GM12878 (cell line): ENCODE measurements at regions not wholly inside any gene's neighbourhood (a gene's known extent, or its start where the extent isn't known, plus 50 kb on each side); places are given as distances from the start of the nearest gene placed in this dataset.

ENCODE experiments used
- ATAC-seq: fragments of 200-7000 bp; cut with Tn5 transposase; 3 replicates; pipeline ENCODE4 v1.9.1; 2020; ENCODE audit warnings: mild to moderate bottlenecking, moderate library complexity
- BruUV-seq: library from RNA; stranded (reverse); fragments of 400-500 nt; replicated peaks from 2 replicates; lab custom pipeline; 2021; lab: Mats Ljungman, UMichigan
- CTCF ChIA-PET: fragments of 300-600 bp; sonication (Branson Sonifier 250); formaldehyde crosslinking; extraction: SDS; loops from one replicate; lab custom pipeline; 2021; ENCODE audit warnings: inconsistent platforms; lab: Yijun Ruan, JAX
- POLR2A ChIA-PET: fragments of 350-600 bp; formaldehyde crosslinking; extraction: SDS; loops from one replicate; lab custom pipeline; 2021; ENCODE audit warnings: inconsistent platforms; lab: Charles Lee
- RAD21 ChIA-PET: fragments of 300-600 bp; sonication (Branson Sonifier 250); formaldehyde crosslinking; loops from one replicate; lab custom pipeline; 2023; ENCODE audit warnings: antibody characterized with exemption; ENCODE audit not compliant: unreplicated experiment; lab: Charles Lee
- SMC1A ChIA-PET: fragments of 300-600 bp; sonication (Branson Sonifier 250); formaldehyde crosslinking; loops from one replicate; lab custom pipeline; 2023; ENCODE audit not compliant: unreplicated experiment, uncharacterized antibody; lab: Charles Lee
- DNase-seq: peaks from one replicate; pipeline ENCODE4 v3.0.0-alpha.2; 2011; ENCODE audit warnings: low read depth, low spot score
- FAIRE-seq: peaks from 3 replicates; lab custom pipeline; 2011; peaks lifted over from hg19 to GRCh38; lab: Jason Lieb, UNC
- H2AFZ ChIP-seq: 2 replicates; pipeline ENCODE4 v1.6.0; 2011; ENCODE audit warnings: low read depth, low read length, control low read depth; ENCODE audit not compliant: control insufficient read depth
- H3K27ac ChIP-seq: 2 replicates; pipeline ENCODE4 v1.5.1; 2011; ENCODE audit warnings: control low read depth; ENCODE audit not compliant: control insufficient read depth, insufficient read depth
- H3K27me3 ChIP-seq, 2 experiments: replicated peaks in 1 of 2; 2 replicates each; pipeline versions ENCODE4 v1.6.0 to v1.6.1; 2011; ENCODE audit warnings: low read length in 1 of 2; ENCODE audit not compliant: control insufficient read depth in 2 of 2, insufficient read depth in 2 of 2
- H3K36me3 ChIP-seq, 2 experiments: 2 replicates each; pipeline ENCODE4 v1.5.1; 2011; ENCODE audit warnings: low read length in 1 of 2; ENCODE audit not compliant: control insufficient read depth in 2 of 2, insufficient read depth in 2 of 2
- H3K4me1 ChIP-seq: 2 replicates; pipeline ENCODE4 v1.6.1; 2011; ENCODE audit warnings: mild to moderate bottlenecking, low read length, moderate library complexity, mixed read lengths; ENCODE audit not compliant: control insufficient read depth, insufficient read depth
- H3K4me2 ChIP-seq: 2 replicates; pipeline ENCODE4 v1.6.0; 2011; ENCODE audit warnings: control low read depth; ENCODE audit not compliant: control insufficient read depth, insufficient read depth
- H3K4me3 ChIP-seq: fragments of 200-600 bp; sonication (generic); 2 replicates; pipeline ENCODE4 v1.5.1; 2016
- H3K79me2 ChIP-seq: 2 replicates; pipeline ENCODE4 v1.6.0; 2011; ENCODE audit warnings: low read length; ENCODE audit not compliant: control insufficient read depth, insufficient read depth
- H3K9ac ChIP-seq: 2 replicates; pipeline ENCODE4 v1.8.0; 2011; ENCODE audit warnings: low read length, control low read depth, mixed read lengths; ENCODE audit not compliant: control insufficient read depth, insufficient read depth
- H3K9me3 ChIP-seq: replicated peaks from 3 replicates; pipeline ENCODE4 v1.5.1; 2011; ENCODE audit warnings: mild to moderate bottlenecking, low read length; ENCODE audit not compliant: control insufficient read depth, insufficient read depth
- H4K20me1 ChIP-seq: 2 replicates; pipeline ENCODE4 v1.6.0; 2011; ENCODE audit not compliant: control insufficient read depth, insufficient read depth
- ASH2L ChIP-seq: fragments of 300-600, 200-600 bp; sonication (generic); IDR thresholded peaks from 2 replicates; pipeline ENCODE4 v1.6.1; 2017; ENCODE audit warnings: low read depth, mild to moderate bottlenecking, borderline replicate concordance
- CHD1 ChIP-seq: IDR thresholded peaks from 2 replicates; pipeline ENCODE4 v1.6.1; 2012; ENCODE audit warnings: low read depth, low read length, improper control_type of control experiment
- JUND ChIP-seq: IDR thresholded peaks from 2 replicates; pipeline ENCODE4 v1.6.1; 2012; ENCODE audit warnings: low read depth, mild to moderate bottlenecking, low read length, improper control_type of control experiment, moderate library complexity
- KDM1A ChIP-seq: fragments of 200-600 bp; sonication (generic); IDR thresholded peaks from 2 replicates; pipeline ENCODE4 v1.6.1; 2016; ENCODE audit warnings: borderline replicate concordance
- RAD21 ChIP-seq: IDR thresholded peaks from 2 replicates; pipeline ENCODE4 v1.6.1; 2011; ENCODE audit warnings: mild to moderate bottlenecking, low read depth, low read length, moderate library complexity; ENCODE audit not compliant: insufficient read depth
- ZBTB11 ChIP-seq: fragments of 450-650 bp; formaldehyde crosslinking; IDR thresholded peaks from 2 replicates; pipeline ENCODE4 v1.5.0; 2022; ENCODE audit warnings: mild to moderate bottlenecking, missing genetic modification characterization
- ZBTB33 ChIP-seq: fragments of 450-650 bp; IDR thresholded peaks from 2 replicates; pipeline ENCODE4 v1.6.1; 2017; ENCODE audit warnings: mild to moderate bottlenecking
- WGBS: methylation state at CpG from one replicate; pipeline ENCODE4 v1.1.6; 2016; ENCODE audit warnings: low lambda C conversion rate; ENCODE audit not compliant: insufficient replicate concordance, insufficient coverage; ENCODE audit errors: missing lambda C conversion rate; 5-methylcytosine and 5-hydroxymethylcytosine counted together
- in situ Hi-C: fragments of 300-500 bp; cut with MboI; formaldehyde crosslinking; loops from 9 replicates; pipeline ENCODE4 v1.14.3; 2018; ENCODE audit warnings: mixed read lengths
- intact Hi-C: fragments of 100-400 bp; cut with micrococcal nuclease; formaldehyde crosslinking; loops from one replicate; pipeline ENCODE4 v1.14.2; 2022; ENCODE audit not compliant: unreplicated experiment

- Histone ChIP-seq H3K4me3 (no peak overlapping the region), H3K9me3 (no peaks in the 10 kb centered on the region), H4K20me1 (no peaks in the 10 kb centered on the region), H3K4me1 (no peaks in the 10 kb centered on the region), H3K79me2 (no peaks in the 10 kb centered on the region), H2AFZ (no peak overlapping the region), H3K4me2 (no peak overlapping the region), H3K9ac (no peak overlapping the region), H3K27ac (no peak overlapping the region), H3K36me3 (no peaks in the 10 kb centered on the region), H3K27me3 (no peaks in the 10 kb centered on the region)
- intact Hi-C loops (no loop called here), in situ Hi-C loops (no loop called here)
- FAIRE-seq (no peak), ATAC-seq (no peak), DNase-seq (no peak)
- WGBS: 0% methylated on average over 4 of the region's 4 CpGs
- TF ChIP-seq KDM1A (no peak), RAD21 (no peak), ZBTB33 (no peak), CHD1 (no peak), ASH2L (no peak), JUND (no peak), ZBTB11 (CRISPR knock-in tag) (no peak)
- ChIA-PET SMC1A (interaction anchor here (0.6 kb wide), 1 partner anchor 79 kb away, joined by 3 read pairs; no protein-coding TSS in a partner anchor), RAD21 (no interaction called here), POLR2A (no interaction called here), CTCF (no interaction called here)
- BruUV-seq: no TSS peak
These were observed 739.6 kb upstream of the SLC10A2 start for GRCh38 chr13:103805771-103806170.
